ENCODE measurements at regions not wholly inside any gene's neighbourhood (a gene's known extent, or its start where the extent isn't known, plus 50 kb on each side); places are given as distances from the start of the nearest gene placed in this dataset.

GRCh38 chr3:132841621-132842020 is 119.4 kb upstream of the NPHP3 start:
- TF ChIP-seq CTCF (conservative IDR thresholded peaks at IDR 0.05 in 1 of 2, IDR thresholded peaks at IDR 0.05 in 1 of 2; ENCODE audit: extremely low read depth in 1 of 2, insufficient read depth in 1 of 2, low read depth in 1 of 2, low read length in 2 of 2), result no peak
- TF ChIP-seq EZH2 (IDR thresholded peaks at IDR 0.05; ENCODE audit: borderline replicate concordance, low read length), result no peak

Measured in mammary epithelial cell (primary cell).